HG03103 (cell line): ENCODE measurements at regions not wholly inside any gene's neighbourhood (a gene's known extent, or its start where the extent isn't known, plus 50 kb on each side); places are given as distances from the start of the nearest gene placed in this dataset.
"Not testable (repeated sequence)": the region's sequence is repeated elsewhere in the genome, so short reads cannot be mapped to it uniquely, and the experiment has no call there.

Source experiments
- ATAC-seq: cut with Tn5 transposase; IDR thresholded peaks from one replicate; pipeline ENCODE4 v1.9.1; 2021; ENCODE audit warnings: low read depth; ENCODE audit not compliant: unreplicated experiment

GRCh38 chr12:42749239-42749638, 159.7 kb upstream of the PRICKLE1 start:
- no peak for ATAC-seq

- no peak for ATAC-seq
Observed at GRCh38 chr12:42744539-42745182, 155.1 kb upstream of the PRICKLE1 start.

GRCh38 chr12:42742716-42743115, 153.2 kb upstream of the PRICKLE1 start:
- ATAC-seq, result no peak

GRCh38 chr12:42741771-42742510, 152.4 kb upstream of the PRICKLE1 start:
- ATAC-seq, result no peak

- ATAC-seq, result no peak
Observed at GRCh38 chr12:42741091-42741490, 151.5 kb upstream of the PRICKLE1 start.

DNA sequence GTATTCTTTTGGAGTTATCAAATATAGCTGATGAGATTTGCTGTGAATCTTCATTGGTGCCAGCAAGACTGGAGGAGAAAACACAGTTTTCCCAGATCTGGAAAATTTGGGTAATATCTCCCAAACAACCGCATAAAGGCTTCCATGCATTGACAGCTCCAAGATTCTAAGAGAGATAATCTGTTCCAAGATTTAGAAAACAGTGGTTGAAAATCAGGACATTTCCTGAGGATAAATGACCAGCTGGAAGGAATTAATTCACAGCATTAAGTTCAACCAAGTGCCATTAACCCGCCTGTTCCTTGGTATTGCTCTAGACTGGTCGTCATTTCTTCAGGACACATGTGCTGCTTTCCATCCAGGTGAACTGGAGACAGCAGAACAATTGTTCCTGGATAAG, 147.9 kb upstream of the PRICKLE1 start:
- ATAC-seq, result no peak

- ATAC-seq, result no peak
Observed at GRCh38 chr12:42735861-42736361, 146.4 kb upstream of the PRICKLE1 start.

- ATAC-seq, result no peak
Observed at GRCh38 chr12:42733911-42734310, 144.4 kb upstream of the PRICKLE1 start.

GRCh38 chr12:42732908-42733411, 143.4 kb upstream of the PRICKLE1 start:
- no peak for ATAC-seq

DNA sequence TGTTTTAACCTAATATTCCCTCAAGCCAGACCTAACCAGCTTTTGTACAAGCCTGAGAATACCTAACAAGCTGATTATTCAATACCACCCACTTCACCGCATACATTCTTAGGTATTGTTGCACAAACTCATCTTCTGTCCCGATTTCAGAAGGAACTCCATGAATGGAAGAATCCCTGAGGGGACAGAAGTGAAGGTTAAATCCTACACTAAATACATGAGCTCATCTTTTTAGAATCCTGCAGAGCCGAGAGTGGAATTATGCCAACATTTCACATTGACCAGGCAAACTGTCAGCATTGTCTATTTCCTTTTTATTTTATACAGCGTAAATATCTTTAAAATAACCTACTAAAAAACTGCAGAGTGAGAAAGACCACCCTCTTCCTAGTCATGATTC, 140.7 kb upstream of the PRICKLE1 start:
- no peak for ATAC-seq

GRCh38 chr12:42729535-42729900, 140.0 kb upstream of the PRICKLE1 start:
- ATAC-seq, result no peak

DNA sequence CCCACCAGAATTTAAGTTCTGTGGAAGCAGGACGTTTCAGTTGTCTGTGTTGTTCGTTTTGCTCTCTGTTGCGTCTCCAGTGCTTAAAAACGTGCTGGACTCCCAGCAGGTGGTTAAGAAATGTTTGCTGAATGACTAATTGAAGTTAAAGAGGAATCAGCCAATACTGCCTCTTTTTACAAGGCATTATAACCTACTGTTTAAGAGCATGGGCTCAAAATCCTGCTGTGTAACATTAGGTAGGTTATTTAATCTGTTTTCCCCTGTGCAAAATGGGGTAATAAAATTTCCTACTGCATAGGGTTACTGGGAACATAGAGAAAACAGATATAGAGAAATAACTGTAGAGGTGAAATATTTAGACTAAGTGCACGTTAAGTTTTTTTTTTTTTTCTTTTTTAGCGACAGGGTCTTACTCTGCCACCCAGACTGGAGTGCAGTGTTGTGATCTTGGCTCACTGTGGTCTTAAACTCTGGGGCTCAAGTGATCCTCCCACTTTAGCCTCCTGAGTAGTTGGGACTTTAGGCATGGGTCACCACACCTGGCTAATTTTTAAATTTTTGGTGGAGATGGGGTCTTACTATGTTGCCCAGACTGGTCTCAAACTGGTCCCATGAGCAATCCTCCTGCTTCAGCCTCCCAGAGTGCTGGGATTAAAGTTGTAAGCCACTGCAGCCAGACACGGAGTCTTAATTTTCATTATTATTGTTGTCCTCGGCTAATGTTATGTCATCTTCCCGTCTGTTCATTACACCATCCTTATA, 139.4 kb upstream of the PRICKLE1 start:
- no peak for ATAC-seq

DNA sequence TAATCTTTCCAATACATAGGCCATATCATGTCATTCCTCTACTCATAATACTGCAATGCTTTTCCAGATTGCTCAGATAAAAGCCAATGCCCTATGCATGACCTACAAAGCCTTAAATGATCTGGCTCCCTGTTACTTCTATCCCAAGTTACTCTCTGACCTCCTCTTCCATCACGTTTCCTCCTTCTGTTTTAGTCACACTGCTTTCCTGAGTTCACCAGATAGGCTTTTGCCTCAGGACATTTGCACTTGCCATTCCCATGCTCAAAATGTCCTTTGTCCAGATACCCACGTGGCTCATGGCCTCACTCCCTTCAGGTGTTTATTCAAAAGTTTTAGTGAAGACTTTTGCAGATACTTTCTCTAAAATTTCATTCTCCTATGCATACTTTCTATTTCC, 138.7 kb upstream of the PRICKLE1 start:
- ATAC-seq, result no peak

GRCh38 chr12:42725809-42726208, 136.3 kb upstream of the PRICKLE1 start:
- ATAC-seq, result no peak

GRCh38 chr12:42716491-42716891, 126.9 kb upstream of the PRICKLE1 start:
- no peak for ATAC-seq

GRCh38 chr12:42713566-42713965, 124.0 kb upstream of the PRICKLE1 start:
- ATAC-seq, result not testable (repeated sequence)

DNA sequence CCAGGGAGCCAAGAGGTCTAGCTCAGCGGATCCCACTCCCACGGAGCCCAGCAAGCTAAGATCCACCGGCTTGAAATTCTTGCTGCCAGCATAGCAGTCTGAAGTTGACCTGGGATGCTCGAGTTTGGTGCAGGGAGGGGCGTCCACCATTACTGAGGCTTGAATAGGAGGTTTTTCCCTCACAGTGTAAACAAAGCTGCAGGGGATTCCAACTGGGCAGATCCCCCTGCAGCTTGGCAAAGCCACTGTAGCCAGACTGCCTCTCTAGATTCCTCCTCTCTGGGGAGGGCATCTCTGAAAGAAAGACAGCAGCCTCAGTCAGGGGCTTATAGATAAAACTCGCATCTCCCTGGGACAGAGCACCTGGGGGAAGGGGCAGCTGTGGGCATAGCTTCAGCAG, 118.8 kb upstream of the PRICKLE1 start:
- ATAC-seq, result not testable (repeated sequence)

- no peak for ATAC-seq
Observed at GRCh38 chr12:42707312-42708226, 118.0 kb upstream of the PRICKLE1 start.

DNA sequence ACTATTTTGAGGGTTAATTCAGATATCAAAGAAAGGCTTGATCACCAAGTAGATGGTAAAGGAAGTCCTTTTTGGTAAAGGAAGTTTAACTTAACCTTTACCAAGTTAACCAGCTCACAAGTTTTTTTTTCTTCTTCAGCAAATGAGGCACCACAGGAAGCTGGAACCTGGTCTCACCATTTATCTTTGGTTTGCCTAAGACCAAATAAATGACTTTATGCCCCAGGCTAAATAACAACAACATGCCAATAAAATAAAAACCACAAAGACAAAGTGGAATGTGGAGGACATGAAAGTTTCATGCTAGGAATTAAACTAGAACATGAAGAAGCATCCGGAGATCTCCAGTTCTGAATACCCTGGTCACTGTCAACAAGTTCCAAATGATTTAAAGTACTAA, 116.8 kb upstream of the PRICKLE1 start:
- no peak for ATAC-seq

DNA sequence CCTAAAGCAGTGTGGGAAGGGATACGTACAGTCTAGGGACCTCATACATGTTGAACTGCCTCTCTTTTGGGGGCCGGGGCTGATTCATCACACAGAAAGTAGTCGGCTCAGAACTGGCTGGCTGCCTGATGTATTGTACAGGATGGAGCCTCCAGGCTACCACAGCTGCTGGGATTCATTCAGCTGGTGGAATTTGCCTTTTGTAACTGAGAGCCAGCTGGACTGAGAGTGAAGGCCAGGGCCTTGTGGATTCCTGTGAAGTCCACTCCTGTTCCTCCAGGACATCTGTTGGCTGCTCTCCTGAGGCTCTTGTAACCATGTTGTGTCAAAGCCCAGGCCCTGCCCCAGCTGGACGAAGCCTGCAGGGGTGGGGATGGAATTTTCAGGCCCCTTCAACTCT, 116.3 kb upstream of the PRICKLE1 start:
- ATAC-seq, result no peak
